Fibroblast of lung (primary cell): ENCODE measurements at regions not wholly inside any gene's neighbourhood (a gene's known extent, or its start where the extent isn't known, plus 50 kb on each side); places are given as distances from the start of the nearest gene placed in this dataset.

Experiments
- DNase-seq, 2 donors: peaks; one replicate each; pipeline versions ENCODE4 v3.0.0 to v3.0.0-alpha.2; 2010; ENCODE audit warnings: low read depth in 2 of 2
- H2AFZ ChIP-seq: 2 replicates; pipeline ENCODE4 v1.5.1; 2012; ENCODE audit warnings: low read length, control low read depth, inconsistent platforms
- H3K27ac ChIP-seq: 2 replicates; pipeline ENCODE4 v1.5.1; 2011; ENCODE audit warnings: low read length, control low read depth; ENCODE audit not compliant: insufficient read depth
- H3K27me3 ChIP-seq: 2 replicates; pipeline ENCODE4 v1.5.1; 2011; ENCODE audit warnings: mild to moderate bottlenecking, low read length; ENCODE audit not compliant: control insufficient read depth, insufficient read depth
- H3K36me3 ChIP-seq: 2 replicates; pipeline ENCODE4 v1.5.1; 2011; ENCODE audit warnings: low read length; ENCODE audit not compliant: control insufficient read depth, insufficient read depth
- H3K4me1 ChIP-seq: 2 replicates; pipeline ENCODE4 v1.5.1; 2011; ENCODE audit warnings: low read length; ENCODE audit not compliant: control insufficient read depth, insufficient read depth; ENCODE audit errors: extremely low read depth
- H3K4me2 ChIP-seq: 2 replicates; pipeline ENCODE4 v1.5.1; 2011; ENCODE audit warnings: low read length, control low read depth; ENCODE audit not compliant: insufficient read depth; ENCODE audit errors: extremely low read depth
- H3K4me3 ChIP-seq, 4 experiments: fragments of 200-600 bp in 1 of 4; sonication (generic) in 1 of 4; replicated peaks in 1 of 4; 2 replicates each; pipeline ENCODE4 v1.5.1; 2011 to 2016; ENCODE audit warnings: low read length in 4 of 4, low read depth in 3 of 4, mild to moderate bottlenecking in 3 of 4, control low read depth in 2 of 4, inconsistent platforms in 1 of 4, mixed read lengths in 1 of 4; ENCODE audit not compliant: insufficient read depth in 1 of 4; ENCODE audit errors: control extremely low read depth in 1 of 4
- H3K79me2 ChIP-seq: 2 replicates; pipeline ENCODE4 v1.5.1; 2012; ENCODE audit warnings: mild to moderate bottlenecking, low read length, inconsistent platforms; ENCODE audit not compliant: control insufficient read depth, insufficient read depth
- H3K9ac ChIP-seq: 2 replicates; pipeline ENCODE4 v1.5.1; 2011; ENCODE audit warnings: mild to moderate bottlenecking, low read length, control low read depth; ENCODE audit not compliant: insufficient read depth
- H3K9me3 ChIP-seq: 2 replicates; pipeline ENCODE4 v1.5.1; 2012; ENCODE audit warnings: low read depth, low read length; ENCODE audit not compliant: control insufficient read depth, insufficient read depth
- H4K20me1 ChIP-seq: 2 replicates; pipeline ENCODE4 v1.5.1; 2011; ENCODE audit warnings: low read length; ENCODE audit not compliant: control insufficient read depth, insufficient read depth; ENCODE audit errors: extremely low read depth
- EZH2 ChIP-seq: IDR thresholded peaks from 2 replicates; pipeline ENCODE4 v1.5.1; 2012; ENCODE audit warnings: low read length, control low read depth, mild to moderate bottlenecking; ENCODE audit errors: missing control alignments
- TF ChIP-seq, protein P1 (sequence below), 2 donors: IDR thresholded peaks in 1 of 2; conservative IDR thresholded peaks in 1 of 2; 1 replicate in 1 of 2; 2 replicates in 1 of 2; pipeline ENCODE4 v1.5.1; 2011 to 2012; ENCODE audit warnings: low read length in 2 of 2, control low read depth in 1 of 2, inconsistent platforms in 1 of 2, low read depth in 1 of 2, mild to moderate bottlenecking in 1 of 2

DNA sequence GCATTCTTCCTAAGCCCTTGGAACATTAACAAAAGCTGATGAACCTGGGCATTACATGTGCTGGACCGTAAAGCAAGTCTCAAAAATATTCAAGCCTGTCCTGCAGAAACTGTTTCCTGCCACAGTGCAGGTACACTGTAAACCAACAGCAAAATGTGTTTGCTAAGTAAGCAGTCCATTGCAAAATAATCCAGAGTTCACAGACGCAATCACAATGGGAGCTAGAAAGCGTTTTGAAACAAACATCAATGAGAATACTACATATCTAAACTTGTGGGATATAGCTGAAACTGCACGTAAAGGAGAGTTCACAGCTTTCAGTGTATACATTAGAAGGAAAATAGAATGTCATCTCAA lies 61.6 kb downstream of the RGS12 start:
- H4K20me1 ChIP-seq, result no peaks in the 10 kb centered on the region
- H2AFZ ChIP-seq, result no peak overlapping the region
- H3K79me2 ChIP-seq, result no peaks in the 10 kb centered on the region
- H3K9me3 ChIP-seq, result no peaks in the 10 kb centered on the region
- H3K27ac ChIP-seq, result no peak overlapping the region
- no peak for TF ChIP-seq EZH2
- TF ChIP-seq, protein P1, sequence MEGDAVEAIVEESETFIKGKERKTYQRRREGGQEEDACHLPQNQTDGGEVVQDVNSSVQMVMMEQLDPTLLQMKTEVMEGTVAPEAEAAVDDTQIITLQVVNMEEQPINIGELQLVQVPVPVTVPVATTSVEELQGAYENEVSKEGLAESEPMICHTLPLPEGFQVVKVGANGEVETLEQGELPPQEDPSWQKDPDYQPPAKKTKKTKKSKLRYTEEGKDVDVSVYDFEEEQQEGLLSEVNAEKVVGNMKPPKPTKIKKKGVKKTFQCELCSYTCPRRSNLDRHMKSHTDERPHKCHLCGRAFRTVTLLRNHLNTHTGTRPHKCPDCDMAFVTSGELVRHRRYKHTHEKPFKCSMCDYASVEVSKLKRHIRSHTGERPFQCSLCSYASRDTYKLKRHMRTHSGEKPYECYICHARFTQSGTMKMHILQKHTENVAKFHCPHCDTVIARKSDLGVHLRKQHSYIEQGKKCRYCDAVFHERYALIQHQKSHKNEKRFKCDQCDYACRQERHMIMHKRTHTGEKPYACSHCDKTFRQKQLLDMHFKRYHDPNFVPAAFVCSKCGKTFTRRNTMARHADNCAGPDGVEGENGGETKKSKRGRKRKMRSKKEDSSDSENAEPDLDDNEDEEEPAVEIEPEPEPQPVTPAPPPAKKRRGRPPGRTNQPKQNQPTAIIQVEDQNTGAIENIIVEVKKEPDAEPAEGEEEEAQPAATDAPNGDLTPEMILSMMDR (conservative IDR thresholded peaks at IDR 0.05 in 1 of 2, IDR thresholded peaks at IDR 0.05 in 1 of 2; ENCODE audit: low read depth in 1 of 2, low read length in 2 of 2), result no peak
- H3K4me1 ChIP-seq, result no peaks in the 10 kb centered on the region
- no peak for DNase-seq
- H3K36me3 ChIP-seq, result no peaks in the 10 kb centered on the region
- H3K27me3 ChIP-seq, result no peaks in the 10 kb centered on the region
- H3K9ac ChIP-seq, result no peak overlapping the region
- no peak overlapping the region for H3K4me3 ChIP-seq
- no peak overlapping the region for H3K4me2 ChIP-seq

DNA sequence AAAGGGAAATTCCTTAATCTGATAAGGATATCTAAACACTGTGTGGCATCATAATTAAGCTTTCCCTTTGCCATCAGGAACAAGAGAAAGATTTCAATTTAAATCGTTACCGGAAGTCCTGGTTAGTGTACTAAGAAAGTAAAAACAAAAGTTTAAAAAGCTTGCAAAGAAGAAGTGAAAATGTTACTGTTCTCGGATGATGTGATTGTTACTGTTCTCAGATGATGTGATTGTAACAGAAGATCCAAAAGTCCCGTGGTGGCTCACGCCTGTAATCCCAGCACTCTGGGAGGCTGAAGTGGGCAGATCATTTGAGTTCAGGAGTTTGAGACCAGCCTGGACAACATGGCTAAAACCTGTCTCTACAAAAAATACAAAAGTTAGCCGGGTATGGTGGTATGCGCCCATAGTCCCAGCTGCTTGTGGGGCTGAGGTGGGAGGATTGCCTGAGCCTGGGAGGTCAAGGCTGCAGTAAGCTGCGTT lies 62.5 kb downstream of the RGS12 start:
- Histone ChIP-seq H3K27ac (no peak overlapping the region), H3K27me3 (no peaks in the 10 kb centered on the region)

GRCh38 chr4:3358656-3359055 lies 65.8 kb downstream of the RGS12 start:
- H4K20me1 ChIP-seq, result no peaks in the 10 kb centered on the region

More for the DNA sequence above, 62.5 kb downstream of the RGS12 start:
- no peak overlapping the region for H3K9ac ChIP-seq
- H3K4me2 ChIP-seq, result no peak overlapping the region
- no peak for DNase-seq
- no peaks in the 10 kb centered on the region for H3K36me3 ChIP-seq
- no peaks in the 10 kb centered on the region for H3K79me2 ChIP-seq
- H3K9me3 ChIP-seq, result no peaks in the 10 kb centered on the region
- no peaks in the 10 kb centered on the region for H3K4me1 ChIP-seq
- no peaks in the 10 kb centered on the region for H4K20me1 ChIP-seq
- no peak overlapping the region for H2AFZ ChIP-seq
- H3K4me3 ChIP-seq, result no peak overlapping the region
- no peak for TF ChIP-seq EZH2
- TF ChIP-seq, protein P1 (conservative IDR thresholded peaks at IDR 0.05 in 1 of 2, IDR thresholded peaks at IDR 0.05 in 1 of 2; ENCODE audit: low read depth in 1 of 2, low read length in 2 of 2), result no peak

More at GRCh38 chr4:3358656-3359055, 65.8 kb downstream of the RGS12 start:
- H3K4me3 ChIP-seq, result no peak overlapping the region
- no peaks in the 10 kb centered on the region for H3K4me1 ChIP-seq
- no peaks in the 10 kb centered on the region for H3K79me2 ChIP-seq
- DNase-seq, result no peak
- no peak overlapping the region for H3K27ac ChIP-seq
- no peak overlapping the region for H2AFZ ChIP-seq
- no peaks in the 10 kb centered on the region for H3K36me3 ChIP-seq
- no peaks in the 10 kb centered on the region for H3K9me3 ChIP-seq
- TF ChIP-seq EZH2, result no peak
- TF ChIP-seq, protein P1 (conservative IDR thresholded peaks at IDR 0.05 in 1 of 2, IDR thresholded peaks at IDR 0.05 in 1 of 2; ENCODE audit: low read depth in 1 of 2, low read length in 2 of 2), result no peak
- H3K27me3 ChIP-seq, result no peaks in the 10 kb centered on the region
- H3K4me2 ChIP-seq, result no peak overlapping the region
- H3K9ac ChIP-seq, result no peak overlapping the region
